ENCODE measurements at regions not wholly inside any gene's neighbourhood (a gene's known extent, or its start where the extent isn't known, plus 50 kb on each side); places are given as distances from the start of the nearest gene placed in this dataset.

DNA sequence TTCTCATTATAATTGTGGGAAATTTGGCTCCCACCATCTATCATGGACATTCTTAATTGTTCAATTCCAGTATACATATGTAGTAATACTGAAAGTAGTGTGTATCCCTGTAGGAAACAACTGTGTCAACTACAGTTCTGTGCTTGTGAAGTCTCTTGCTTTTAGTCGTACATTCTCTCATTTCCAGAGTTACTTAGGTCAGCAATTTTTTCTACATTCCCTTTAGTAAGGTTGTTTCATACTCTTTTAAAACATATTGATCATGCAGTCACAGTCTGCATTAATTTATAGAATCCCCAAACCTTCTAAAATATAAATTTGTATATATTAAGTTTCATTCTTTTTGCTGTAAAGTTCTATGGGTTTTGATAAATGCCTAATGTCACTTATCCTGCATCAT, 289.2 kb upstream of the PCDH10 start:
- DNase-seq: no peak
- in situ Hi-C loops (cut with HindIII; ENCODE audit: low pct_ligation_motif_present, low pct_unique_long_range_greater_than_20kb, low sequenced_read_pairs): no loop called here

GRCh38 chr4:132860976-132861375, 288.1 kb upstream of the PCDH10 start:
- in situ Hi-C loops (cut with HindIII; ENCODE audit: low pct_ligation_motif_present, low pct_unique_long_range_greater_than_20kb, low sequenced_read_pairs): no loop called here
- DNase-seq: no peak

DNA sequence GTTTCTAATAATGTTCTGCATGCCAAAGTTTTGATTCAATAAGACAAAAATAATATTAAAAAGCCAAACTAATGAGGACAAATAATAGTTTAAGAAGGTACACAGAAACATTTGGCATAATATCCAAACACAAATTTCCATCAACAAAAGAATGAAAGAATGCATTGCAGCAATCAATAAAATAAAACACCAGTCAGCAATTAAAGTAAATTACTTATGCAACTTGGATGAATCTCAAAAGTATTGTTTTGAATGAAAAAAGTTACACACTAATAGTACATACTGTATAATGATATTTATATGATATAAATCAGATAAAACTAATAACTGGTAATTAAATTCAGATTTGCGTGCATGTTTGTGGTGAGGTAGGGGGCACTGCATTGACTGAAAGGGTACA, 285.5 kb upstream of the PCDH10 start:
- in situ Hi-C loops (cut with HindIII; ENCODE audit: low pct_ligation_motif_present, low pct_unique_long_range_greater_than_20kb, low sequenced_read_pairs): no loop called here
- no peak for DNase-seq

GRCh38 chr4:132865458-132865857, 283.6 kb upstream of the PCDH10 start:
- no peak for DNase-seq
- in situ Hi-C loops (cut with HindIII; ENCODE audit: low pct_ligation_motif_present, low pct_unique_long_range_greater_than_20kb, low sequenced_read_pairs): no loop called here

DNA sequence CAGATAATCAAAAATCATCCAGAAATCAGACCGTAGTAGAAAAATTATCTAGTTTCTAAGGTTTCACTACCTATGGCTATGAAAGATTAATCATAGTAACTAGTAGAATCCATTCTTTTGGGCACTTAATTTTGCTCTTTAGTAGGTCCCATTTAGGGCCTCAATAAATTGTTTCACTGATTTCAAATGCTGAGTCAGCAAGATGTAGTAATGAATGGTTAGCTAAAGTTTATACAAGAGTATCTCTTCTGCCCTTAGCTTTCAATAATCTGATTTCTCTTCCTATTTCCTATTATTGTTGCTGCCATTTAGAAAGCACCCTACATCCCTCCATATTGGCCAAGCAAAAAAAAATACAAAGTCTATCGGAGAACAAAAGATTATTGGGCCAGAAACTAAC, 283.2 kb upstream of the PCDH10 start:
- in situ Hi-C loops (cut with HindIII; ENCODE audit: low pct_ligation_motif_present, low pct_unique_long_range_greater_than_20kb, low sequenced_read_pairs): no loop called here
- DNase-seq: no peak

DNA sequence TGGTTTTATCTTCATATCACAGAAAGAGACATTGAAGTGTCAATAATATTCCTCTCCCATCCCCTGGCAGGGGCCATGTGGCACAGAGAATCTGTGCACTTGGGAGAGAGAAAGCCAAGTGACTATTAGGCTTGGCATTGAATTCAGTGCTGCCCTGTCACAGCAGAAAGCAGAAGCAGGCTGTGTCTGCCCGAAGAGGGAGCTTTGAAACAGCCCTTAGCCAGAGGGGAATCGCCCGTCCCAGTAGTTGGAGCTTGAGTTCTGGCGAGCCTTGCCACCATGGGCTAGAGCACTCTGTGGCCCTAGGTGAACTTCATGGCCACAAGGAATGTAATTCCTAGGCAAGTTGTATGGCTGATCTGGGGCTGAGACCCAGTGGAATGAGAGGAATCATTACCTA, 282.5 kb upstream of the PCDH10 start:
- DNase-seq: no peak

DNA sequence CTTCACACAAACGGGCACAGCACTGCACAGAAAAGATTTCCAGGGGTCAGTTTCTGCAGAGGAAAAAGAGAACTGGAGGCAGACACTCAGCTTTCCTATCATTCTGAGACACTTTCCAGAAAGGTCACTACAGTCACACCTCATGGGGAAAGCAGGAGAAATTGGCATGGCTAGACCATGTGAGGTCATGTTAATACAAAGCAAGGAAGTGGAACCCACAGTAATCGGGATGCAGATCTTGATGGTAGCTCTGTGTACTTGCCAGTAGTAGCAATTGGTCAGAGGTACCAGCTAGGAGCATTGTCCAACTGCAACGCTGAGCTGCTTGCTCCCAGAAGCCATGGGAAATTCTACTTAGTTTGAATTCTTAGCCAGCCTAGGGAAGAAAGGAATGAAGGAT, 255.3 kb upstream of the PCDH10 start:
- DNase-seq: no peak
- in situ Hi-C loops (cut with HindIII; ENCODE audit: low pct_ligation_motif_present, low pct_unique_long_range_greater_than_20kb, low sequenced_read_pairs): no loop called here

More for the DNA sequence above, 282.5 kb upstream of the PCDH10 start:
- in situ Hi-C loops (cut with HindIII; ENCODE audit: low pct_ligation_motif_present, low pct_unique_long_range_greater_than_20kb, low sequenced_read_pairs): no loop called here

DNA sequence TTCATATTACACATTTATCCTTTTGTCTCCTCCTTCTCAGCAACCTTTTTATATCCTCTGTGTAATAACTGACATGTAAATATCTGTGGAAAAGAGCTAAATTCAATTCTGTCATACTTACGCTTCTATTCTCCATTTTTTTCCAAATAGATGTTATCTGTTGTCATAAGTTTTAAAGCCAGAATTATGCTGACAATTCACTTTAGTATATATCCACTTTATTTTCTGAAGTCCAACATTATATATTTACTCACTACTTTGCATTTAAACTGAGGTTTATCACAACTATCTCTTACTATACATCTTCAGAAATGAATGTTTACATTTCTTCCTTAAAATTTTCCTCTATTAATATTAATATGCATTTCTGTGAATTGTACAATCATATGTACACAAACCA, 247.9 kb upstream of the PCDH10 start:
- no peak for DNase-seq
- in situ Hi-C loops (cut with HindIII; ENCODE audit: low pct_ligation_motif_present, low pct_unique_long_range_greater_than_20kb, low sequenced_read_pairs): no loop called here

GRCh38 chr4:132910229-132910748, 238.8 kb upstream of the PCDH10 start:
- in situ Hi-C loops (cut with HindIII; ENCODE audit: low pct_ligation_motif_present, low pct_unique_long_range_greater_than_20kb, low sequenced_read_pairs): no loop called here

DNA sequence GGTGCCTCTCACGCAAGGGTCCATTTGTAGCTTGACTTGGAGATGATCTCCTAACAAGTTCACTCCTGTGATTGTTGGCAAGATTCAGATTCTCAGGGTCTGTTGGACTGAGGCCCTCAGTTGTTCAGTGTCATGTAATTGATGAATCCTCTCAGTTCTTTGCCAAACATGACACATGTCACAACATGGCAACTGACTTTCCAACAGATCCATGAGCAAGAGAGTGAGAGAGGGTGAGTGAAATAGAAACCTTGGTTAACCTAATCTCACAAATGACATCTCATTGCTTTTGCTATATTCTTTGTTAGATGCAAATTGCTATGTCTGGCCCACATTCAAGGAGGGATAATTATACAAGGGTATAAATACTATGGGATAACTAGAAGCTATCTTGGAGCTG, 231.0 kb upstream of the PCDH10 start:
- in situ Hi-C loops (cut with HindIII; ENCODE audit: low pct_ligation_motif_present, low pct_unique_long_range_greater_than_20kb, low sequenced_read_pairs): no loop called here
- no peak for DNase-seq

More at GRCh38 chr4:132910229-132910748, 238.8 kb upstream of the PCDH10 start:
- DNase-seq: no peak

DNA sequence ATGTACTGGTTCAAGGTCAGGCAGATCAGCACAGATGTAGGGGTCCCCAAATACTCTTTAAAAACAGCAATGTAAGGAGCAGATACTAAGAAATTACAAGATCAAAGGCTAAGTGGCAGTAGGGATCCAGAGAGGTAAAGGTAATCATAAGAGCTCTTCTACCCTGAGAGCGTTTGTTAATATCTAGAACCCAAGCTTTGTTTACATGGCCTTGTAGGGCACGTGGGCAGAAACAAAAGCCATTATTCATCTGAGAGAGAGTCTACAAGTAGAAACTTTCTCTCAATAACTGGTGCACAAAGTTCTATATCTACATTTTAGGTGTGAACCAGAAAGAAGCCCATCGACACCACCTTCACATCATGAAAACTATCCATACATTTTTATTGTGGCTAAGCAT, 225.6 kb upstream of the PCDH10 start:
- in situ Hi-C loops (cut with HindIII; ENCODE audit: low pct_ligation_motif_present, low pct_unique_long_range_greater_than_20kb, low sequenced_read_pairs): no loop called here
- no peak for DNase-seq

- in situ Hi-C loops (cut with HindIII; ENCODE audit: low pct_ligation_motif_present, low pct_unique_long_range_greater_than_20kb, low sequenced_read_pairs): no loop called here
- DNase-seq: no peak
Observed at GRCh38 chr4:132934911-132935310, 214.2 kb upstream of the PCDH10 start.

GRCh38 chr4:132955146-132955545, 193.9 kb upstream of the PCDH10 start:
- no peak for DNase-seq
- in situ Hi-C loops (cut with HindIII; ENCODE audit: low pct_ligation_motif_present, low pct_unique_long_range_greater_than_20kb, low sequenced_read_pairs): no loop called here

DNA sequence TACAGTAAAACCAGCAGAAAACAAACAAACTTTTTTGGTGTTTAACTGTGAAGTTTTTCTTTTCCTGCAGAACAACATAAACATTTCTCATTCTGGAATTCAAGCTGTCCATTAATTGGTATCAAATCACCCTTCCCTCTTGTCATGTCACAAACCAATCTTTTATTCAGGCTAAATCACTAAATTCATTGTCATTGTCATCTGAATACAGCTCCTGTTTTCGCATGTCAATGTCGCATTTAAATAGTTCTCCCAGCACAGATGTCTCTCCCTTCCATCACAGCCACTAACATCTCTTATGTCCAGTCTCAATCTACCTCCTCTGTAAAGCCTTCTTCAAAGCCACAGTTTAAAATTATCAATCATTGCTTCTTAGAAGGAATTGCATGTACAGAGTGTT, 192.1 kb upstream of the PCDH10 start:
- no peak for DNase-seq
- in situ Hi-C loops (cut with HindIII; ENCODE audit: low pct_ligation_motif_present, low pct_unique_long_range_greater_than_20kb, low sequenced_read_pairs): no loop called here

DNA sequence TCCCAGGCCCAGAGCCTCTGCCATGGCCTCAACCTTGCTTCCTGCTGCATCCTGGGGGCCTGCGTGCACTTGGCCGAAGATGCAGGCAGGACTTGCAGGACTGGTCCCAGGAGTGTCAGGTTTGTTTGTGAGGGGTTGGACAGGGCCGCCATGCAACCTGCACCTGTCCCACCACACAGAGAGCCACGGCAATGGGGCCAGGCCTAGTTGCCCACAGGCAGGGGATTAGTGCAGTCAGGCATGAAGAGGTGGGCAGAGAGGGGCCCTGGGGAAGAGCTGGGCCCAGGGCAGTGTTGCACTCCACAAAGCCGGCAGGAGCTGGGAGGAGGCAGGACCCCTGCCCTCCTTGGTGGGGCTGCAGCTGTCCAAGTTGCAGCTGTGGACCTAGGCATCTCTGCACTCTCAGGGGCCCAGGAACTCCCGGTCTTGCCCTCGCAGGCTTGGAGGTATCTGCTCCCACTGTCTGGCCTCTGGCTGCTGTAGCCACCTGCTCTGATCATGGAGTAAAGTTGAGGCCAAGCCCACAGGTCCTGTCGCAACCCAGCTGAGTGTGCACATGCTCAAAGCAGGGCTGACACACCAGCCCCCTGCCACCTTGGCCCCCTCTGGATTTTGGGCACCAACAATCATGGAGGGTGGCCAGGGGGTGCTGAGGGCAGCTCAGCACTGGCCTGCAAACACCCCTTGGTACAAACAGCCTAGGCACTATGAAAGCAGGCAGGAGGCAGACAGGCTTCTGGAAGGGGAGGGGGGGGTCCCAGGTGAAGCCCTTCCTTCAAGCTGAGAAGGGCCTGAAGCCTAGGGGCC, 190.4 kb upstream of the PCDH10 start:
- in situ Hi-C loops (cut with HindIII; ENCODE audit: low pct_ligation_motif_present, low pct_unique_long_range_greater_than_20kb, low sequenced_read_pairs): no loop called here
- no peak for DNase-seq

- DNase-seq: no peak
- in situ Hi-C loops (cut with HindIII; ENCODE audit: low pct_ligation_motif_present, low pct_unique_long_range_greater_than_20kb, low sequenced_read_pairs): no loop called here
Observed at GRCh38 chr4:132981611-132982010, 167.5 kb upstream of the PCDH10 start.

DNA sequence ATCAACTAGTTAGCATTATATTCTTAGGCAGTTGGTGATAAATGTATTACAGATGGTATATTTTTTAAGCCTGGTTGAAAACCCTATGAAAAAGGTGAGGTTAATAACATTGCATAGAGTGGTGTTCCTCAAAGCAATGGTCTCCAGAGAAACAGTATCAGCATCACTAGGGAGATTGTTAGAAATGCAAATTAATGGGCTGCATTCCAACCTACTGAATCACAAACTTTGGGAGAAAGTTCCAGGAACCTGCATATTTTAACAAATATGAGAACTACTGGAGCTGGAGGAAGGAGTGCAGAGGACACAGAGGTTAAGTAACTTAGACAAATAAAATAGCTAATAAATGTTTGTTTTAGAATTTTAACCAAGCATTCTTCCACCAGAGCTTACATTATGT, 166.9 kb upstream of the PCDH10 start:
- in situ Hi-C loops (cut with HindIII; ENCODE audit: low pct_ligation_motif_present, low pct_unique_long_range_greater_than_20kb, low sequenced_read_pairs): no loop called here
- DNase-seq: no peak

- in situ Hi-C loops (cut with HindIII; ENCODE audit: low pct_ligation_motif_present, low pct_unique_long_range_greater_than_20kb, low sequenced_read_pairs): no loop called here
- DNase-seq: no peak
Observed at GRCh38 chr4:132991111-132991510, 158.0 kb upstream of the PCDH10 start.

GRCh38 chr4:132992686-132993085, 156.4 kb upstream of the PCDH10 start:
- no peak for DNase-seq
- in situ Hi-C loops (cut with HindIII; ENCODE audit: low pct_ligation_motif_present, low pct_unique_long_range_greater_than_20kb, low sequenced_read_pairs): no loop called here

GRCh38 chr4:132998585-132999230, 150.4 kb upstream of the PCDH10 start:
- in situ Hi-C loops (cut with HindIII; ENCODE audit: low pct_ligation_motif_present, low pct_unique_long_range_greater_than_20kb, low sequenced_read_pairs): no loop called here
- no peak for DNase-seq

All from ACHN (cell line).